OCI-LY1 (cell line): ENCODE measurements at regions not wholly inside any gene's neighbourhood (a gene's known extent, or its start where the extent isn't known, plus 50 kb on each side); places are given as distances from the start of the nearest gene placed in this dataset.

Experiments used
- H2AFZ ChIP-seq: fragments of 200-600 bp; sonication (generic), shearing (Covaris generic); 2 replicates; pipeline ENCODE4 v1.6.0; 2014; ENCODE audit warnings: antibody characterized with exemption, mild to moderate bottlenecking, low read length
- H3F3A ChIP-seq: fragments of 200-600 bp; sonication (generic), shearing (Covaris generic); 2 replicates; pipeline ENCODE4 v1.6.0; 2014; ENCODE audit warnings: mild to moderate bottlenecking, antibody characterized with exemption, low read length, moderate library complexity; ENCODE audit not compliant: insufficient read depth
- H3K27ac ChIP-seq: fragments of 200-600 bp; sonication (generic); 2 replicates; pipeline ENCODE4 v1.5.1; 2014; ENCODE audit warnings: low read length, mixed run types, mild to moderate bottlenecking, low read depth; ENCODE audit not compliant: poor library complexity, severe bottlenecking
- H3K27me3 ChIP-seq: fragments of 200-600 bp; sonication (generic); 2 replicates; pipeline ENCODE4 v1.6.0; 2014; ENCODE audit warnings: antibody characterized with exemption, mild to moderate bottlenecking, low read length, moderate library complexity; ENCODE audit not compliant: insufficient read depth
- H3K36me3 ChIP-seq: fragments of 200-600 bp; sonication (generic); 2 replicates; pipeline ENCODE4 v1.6.1; 2014; ENCODE audit warnings: mild to moderate bottlenecking, antibody characterized with exemption, low read length, moderate library complexity, mixed read lengths; ENCODE audit not compliant: insufficient read depth
- H3K4me1 ChIP-seq: fragments of 200-600 bp; sonication (generic); 2 replicates; pipeline ENCODE4 v1.5.1; 2014; ENCODE audit warnings: mild to moderate bottlenecking, low read length, moderate library complexity; ENCODE audit not compliant: insufficient read depth, severe bottlenecking
- H3K4me2 ChIP-seq: fragments of 200-600 bp; sonication (generic), shearing (Covaris generic); 2 replicates; pipeline ENCODE4 v1.6.1; 2014; ENCODE audit warnings: low read length
- H3K4me3 ChIP-seq: fragments of 200-600 bp; sonication (generic); 2 replicates; pipeline ENCODE4 v1.5.1; 2014; ENCODE audit warnings: low read length, low read depth, mild to moderate bottlenecking, mixed read lengths; ENCODE audit not compliant: poor library complexity, severe bottlenecking
- H3K79me2 ChIP-seq: fragments of 200-600 bp; shearing (Covaris generic); 2 replicates; pipeline ENCODE4 v1.6.1; 2016; ENCODE audit warnings: mixed run types, low read length, mixed read lengths; ENCODE audit not compliant: insufficient read depth
- H3K9ac ChIP-seq: fragments of 200-600 bp; sonication (generic), shearing (Covaris generic); 2 replicates; pipeline ENCODE4 v1.6.1; 2014; ENCODE audit warnings: mild to moderate bottlenecking, low read length, mixed read lengths
- H3K9me2 ChIP-seq: fragments of 200-600 bp; sonication (generic), shearing (Covaris generic); 2 replicates; pipeline ENCODE4 v1.6.1; 2014; ENCODE audit warnings: low read depth, mild to moderate bottlenecking, low read length, mixed read lengths
- H3K9me3 ChIP-seq: fragments of 200-600 bp; shearing (Covaris generic); 2 replicates; pipeline ENCODE4 v1.6.1; 2014; ENCODE audit warnings: low read length, mixed read lengths
- H4K20me1 ChIP-seq: fragments of 200-600 bp; sonication (generic), shearing (Covaris generic); 2 replicates; pipeline ENCODE4 v1.6.0; 2016; ENCODE audit warnings: mild to moderate bottlenecking, low read length; ENCODE audit not compliant: insufficient read depth
- EZH2 ChIP-seq: fragments of 200-600 bp; sonication (generic), shearing (Covaris generic); IDR thresholded peaks from 2 replicates; pipeline ENCODE4 v1.8.0; 2017; ENCODE audit warnings: borderline replicate concordance, mixed run types, mild to moderate bottlenecking, antibody characterized with exemption, low read length, moderate library complexity, mixed read lengths
- TF ChIP-seq, protein P1 (sequence below): fragments of 200-600 bp; sonication (generic), shearing (Covaris generic); IDR thresholded peaks from 2 replicates; pipeline ENCODE4 v1.5.1; 2017; ENCODE audit warnings: mild to moderate bottlenecking, antibody characterized with exemption, low read length, moderate library complexity, mixed read lengths

DNA sequence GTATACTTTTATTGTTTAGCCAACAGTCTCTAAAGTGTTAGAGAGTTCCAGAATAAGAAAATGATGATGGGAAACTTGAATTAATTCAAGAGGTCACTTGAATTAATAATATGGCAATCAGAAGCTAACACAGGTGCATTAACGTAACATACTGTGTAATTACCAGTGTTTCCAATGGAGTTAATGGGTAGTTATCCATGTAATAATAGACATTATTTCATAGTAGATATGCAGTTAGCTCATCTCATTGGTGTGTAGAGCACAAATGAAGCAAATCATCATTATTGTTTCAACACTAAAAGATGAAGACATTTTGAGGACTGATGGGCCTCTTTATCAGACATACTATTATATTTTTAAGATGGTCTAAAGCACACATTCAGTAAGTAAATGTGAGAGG lies 460.3 kb upstream of the HNRNPA3 start:
- no peaks in the 10 kb centered on the region for H3K36me3 ChIP-seq
- no peak overlapping the region for H3K9ac ChIP-seq
- no peaks in the 10 kb centered on the region for H3K9me2 ChIP-seq
- H3F3A ChIP-seq, result no peaks in the 10 kb centered on the region
- no peak overlapping the region for H3K4me2 ChIP-seq
- H3K9me3 ChIP-seq, result no peaks in the 10 kb centered on the region
- H2AFZ ChIP-seq, result no peak overlapping the region
- H3K27ac ChIP-seq, result no peak overlapping the region
- H3K27me3 ChIP-seq, result no peaks in the 10 kb centered on the region
- no peaks in the 10 kb centered on the region for H3K79me2 ChIP-seq
- no peaks in the 10 kb centered on the region for H4K20me1 ChIP-seq
- TF ChIP-seq EZH2, result no peak
- TF ChIP-seq, protein P1, sequence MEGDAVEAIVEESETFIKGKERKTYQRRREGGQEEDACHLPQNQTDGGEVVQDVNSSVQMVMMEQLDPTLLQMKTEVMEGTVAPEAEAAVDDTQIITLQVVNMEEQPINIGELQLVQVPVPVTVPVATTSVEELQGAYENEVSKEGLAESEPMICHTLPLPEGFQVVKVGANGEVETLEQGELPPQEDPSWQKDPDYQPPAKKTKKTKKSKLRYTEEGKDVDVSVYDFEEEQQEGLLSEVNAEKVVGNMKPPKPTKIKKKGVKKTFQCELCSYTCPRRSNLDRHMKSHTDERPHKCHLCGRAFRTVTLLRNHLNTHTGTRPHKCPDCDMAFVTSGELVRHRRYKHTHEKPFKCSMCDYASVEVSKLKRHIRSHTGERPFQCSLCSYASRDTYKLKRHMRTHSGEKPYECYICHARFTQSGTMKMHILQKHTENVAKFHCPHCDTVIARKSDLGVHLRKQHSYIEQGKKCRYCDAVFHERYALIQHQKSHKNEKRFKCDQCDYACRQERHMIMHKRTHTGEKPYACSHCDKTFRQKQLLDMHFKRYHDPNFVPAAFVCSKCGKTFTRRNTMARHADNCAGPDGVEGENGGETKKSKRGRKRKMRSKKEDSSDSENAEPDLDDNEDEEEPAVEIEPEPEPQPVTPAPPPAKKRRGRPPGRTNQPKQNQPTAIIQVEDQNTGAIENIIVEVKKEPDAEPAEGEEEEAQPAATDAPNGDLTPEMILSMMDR, result no peak
- no peaks in the 10 kb centered on the region for H3K4me1 ChIP-seq
- no peak overlapping the region for H3K4me3 ChIP-seq

DNA sequence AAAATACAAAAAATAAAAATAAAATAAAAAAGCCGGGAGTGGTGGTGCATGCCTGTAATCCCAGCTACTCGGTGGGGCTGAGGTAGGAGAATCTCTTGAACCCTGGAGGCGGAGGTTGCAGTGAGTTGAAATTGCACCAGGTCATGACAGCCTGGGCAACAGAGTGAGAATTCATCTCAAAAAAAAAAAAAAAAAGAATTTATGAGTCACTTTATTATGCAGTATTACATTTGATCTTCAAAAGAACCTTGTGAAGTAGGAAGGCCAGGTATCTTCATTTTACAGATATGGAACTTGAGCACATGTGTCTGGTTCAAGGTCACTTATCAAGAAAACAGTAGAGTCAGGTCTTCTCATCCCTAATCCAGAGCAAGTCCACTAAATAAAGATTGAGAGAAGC lies 459.4 kb upstream of the HNRNPA3 start:
- no peak overlapping the region for H3K9ac ChIP-seq
- H3K4me3 ChIP-seq, result no peak overlapping the region
- H3K36me3 ChIP-seq, result no peaks in the 10 kb centered on the region
- H3K79me2 ChIP-seq, result no peaks in the 10 kb centered on the region
- H3K27me3 ChIP-seq, result 0 out of 2 replicates have a peak, but pooled peaks cover 5% of the 10 kb centered on the region
- H3F3A ChIP-seq, result no peaks in the 10 kb centered on the region
- no peaks in the 10 kb centered on the region for H3K4me1 ChIP-seq
- no peaks in the 10 kb centered on the region for H3K9me2 ChIP-seq
- H3K4me2 ChIP-seq, result no peak overlapping the region
- no peak overlapping the region for H3K27ac ChIP-seq
- H2AFZ ChIP-seq, result no peak overlapping the region
- no peaks in the 10 kb centered on the region for H3K9me3 ChIP-seq
- H4K20me1 ChIP-seq, result no peaks in the 10 kb centered on the region
- TF ChIP-seq, protein P1, result no peak
- no peak for TF ChIP-seq EZH2

DNA sequence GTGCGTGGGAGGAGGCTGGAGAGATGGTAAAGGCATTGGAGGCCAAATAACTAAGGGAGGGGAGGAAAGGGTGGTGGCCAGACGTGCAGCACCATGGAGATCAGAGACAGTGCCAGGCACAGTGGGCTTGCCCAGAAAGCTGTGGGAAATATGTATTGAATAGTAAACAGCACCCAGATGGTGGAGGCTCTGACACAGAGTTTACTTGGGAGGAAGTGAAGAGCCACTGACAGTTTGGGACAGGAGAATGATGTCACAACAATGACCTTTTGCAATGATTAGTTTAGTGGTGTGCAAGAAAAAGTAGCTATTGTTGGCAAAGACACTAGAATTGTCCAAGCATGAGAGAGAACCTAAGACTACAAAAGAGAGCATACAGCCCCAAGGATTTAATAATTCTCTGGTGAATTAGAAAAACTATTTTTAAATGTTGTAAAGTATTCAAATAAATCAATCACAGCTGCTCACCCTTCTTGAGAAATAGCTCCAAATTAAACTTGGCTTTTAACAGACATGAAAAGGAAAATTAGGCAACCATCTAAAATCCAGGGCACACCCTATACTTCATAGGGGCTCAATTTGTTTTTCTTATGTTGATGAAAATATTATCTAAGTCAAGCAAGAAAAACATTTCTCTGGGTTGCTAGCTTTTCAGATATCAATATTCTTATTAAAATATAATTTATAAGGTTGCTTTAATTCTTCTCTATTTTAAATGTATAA lies 458.7 kb upstream of the HNRNPA3 start:
- Histone ChIP-seq H3K4me1 (no peaks in the 10 kb centered on the region), H3K9me3 (no peaks in the 10 kb centered on the region), H3K9ac (no peak overlapping the region), H3K36me3 (no peaks in the 10 kb centered on the region), H2AFZ (no peak overlapping the region), H3F3A (no peaks in the 10 kb centered on the region), H3K9me2 (no peaks in the 10 kb centered on the region), H4K20me1 (no peaks in the 10 kb centered on the region), H3K79me2 (no peaks in the 10 kb centered on the region), H3K27me3 (0 out of 2 replicates have a peak, but pooled peaks cover 5% of the 10 kb centered on the region), H3K4me2 (no peak overlapping the region), H3K4me3 (no peak overlapping the region), H3K27ac (no peak overlapping the region)
- no peak for TF ChIP-seq EZH2
